ENCODE measurements at regions not wholly inside any gene's neighbourhood (a gene's known extent, or its start where the extent isn't known, plus 50 kb on each side); places are given as distances from the start of the nearest gene placed in this dataset.

DNA sequence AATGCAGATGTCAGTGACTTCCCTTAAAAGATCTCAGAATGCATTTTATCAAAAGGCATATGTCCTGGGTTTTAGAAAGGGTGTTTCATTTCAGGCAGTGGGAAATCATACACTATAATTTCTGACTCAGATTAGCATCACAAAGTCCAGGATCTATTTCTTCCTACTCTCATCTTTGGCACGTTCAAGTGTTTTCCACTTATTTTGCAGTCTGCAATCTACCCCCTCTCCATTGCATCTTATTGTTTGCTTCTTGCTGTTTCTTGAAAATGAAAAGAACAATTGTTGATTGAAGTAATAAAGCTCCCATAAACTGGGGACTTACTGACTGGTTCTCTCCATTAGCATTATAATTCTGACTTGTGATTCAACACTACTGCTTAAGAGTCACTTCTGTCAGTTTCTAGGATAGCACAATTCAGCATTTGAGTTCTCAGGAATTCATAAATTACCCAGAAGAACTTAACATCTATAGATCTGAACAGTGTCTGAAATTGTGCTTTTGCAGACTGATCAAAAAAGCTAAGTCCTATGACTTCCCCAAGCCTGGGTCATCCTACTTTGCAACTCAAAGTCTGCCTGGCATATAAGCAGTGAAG, 332.9 kb downstream of the RASEF start:
- Histone ChIP-seq H3K4me2 (no peak overlapping the region), H3K9me3 (no peaks in the 10 kb centered on the region), H3K4me1 (no peaks in the 10 kb centered on the region), H3K4me3 (no peak overlapping the region), H3K27ac (no peak overlapping the region)
- ChIA-PET POLR2A (no interaction called here), CTCF (no interaction called here)
- TF ChIP-seq MAFK (IDR thresholded peaks at IDR 0.05; ENCODE audit: partially characterized antibody) (no peak), MYC (IDR thresholded peaks at IDR 0.05; ENCODE audit: borderline replicate concordance, low read length) (no peak), SMC3 (IDR thresholded peaks at IDR 0.05) (no peak), POLR2AphosphoS2 (conservative IDR thresholded peaks at IDR 0.05; ENCODE audit: low read length) (no peak), HEYL (CRISPR knock-in tag; IDR thresholded peaks at IDR 0.05) (no peak), EHF (CRISPR knock-in tag; IDR thresholded peaks at IDR 0.05) (no peak), RNF2 (IDR thresholded peaks at IDR 0.05; ENCODE audit: borderline replicate concordance, low read depth) (no peak), CEBPB (IDR thresholded peaks at IDR 0.05) (no peak), FOSL2 (IDR thresholded peaks at IDR 0.05) (no peak), FOSL2 (CRISPR knock-in tag; IDR thresholded peaks at IDR 0.05) (no peak)
- TF ChIP-seq, protein P1, sequence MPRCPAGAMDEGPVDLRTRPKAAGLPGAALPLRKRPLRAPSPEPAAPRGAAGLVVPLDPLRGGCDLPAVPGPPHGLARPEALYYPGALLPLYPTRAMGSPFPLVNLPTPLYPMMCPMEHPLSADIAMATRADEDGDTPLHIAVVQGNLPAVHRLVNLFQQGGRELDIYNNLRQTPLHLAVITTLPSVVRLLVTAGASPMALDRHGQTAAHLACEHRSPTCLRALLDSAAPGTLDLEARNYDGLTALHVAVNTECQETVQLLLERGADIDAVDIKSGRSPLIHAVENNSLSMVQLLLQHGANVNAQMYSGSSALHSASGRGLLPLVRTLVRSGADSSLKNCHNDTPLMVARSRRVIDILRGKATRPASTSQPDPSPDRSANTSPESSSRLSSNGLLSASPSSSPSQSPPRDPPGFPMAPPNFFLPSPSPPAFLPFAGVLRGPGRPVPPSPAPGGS (IDR thresholded peaks at IDR 0.05) = no peak
- TF ChIP-seq, protein P2, sequence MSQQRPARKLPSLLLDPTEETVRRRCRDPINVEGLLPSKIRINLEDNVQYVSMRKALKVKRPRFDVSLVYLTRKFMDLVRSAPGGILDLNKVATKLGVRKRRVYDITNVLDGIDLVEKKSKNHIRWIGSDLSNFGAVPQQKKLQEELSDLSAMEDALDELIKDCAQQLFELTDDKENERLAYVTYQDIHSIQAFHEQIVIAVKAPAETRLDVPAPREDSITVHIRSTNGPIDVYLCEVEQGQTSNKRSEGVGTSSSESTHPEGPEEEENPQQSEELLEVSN (IDR thresholded peaks at IDR 0.05; ENCODE audit: borderline replicate concordance, low read depth) = no peak
- no peak for FAIRE-seq
- no peak for DNase-seq (ENCODE audit: low read depth in 1 of 2, low spot score in 1 of 2)
- 3% methylated on average over 1 of the region's 1 CpG for WGBS (ENCODE audit: missing lambda C conversion rate)
- no peak for ATAC-seq

DNA sequence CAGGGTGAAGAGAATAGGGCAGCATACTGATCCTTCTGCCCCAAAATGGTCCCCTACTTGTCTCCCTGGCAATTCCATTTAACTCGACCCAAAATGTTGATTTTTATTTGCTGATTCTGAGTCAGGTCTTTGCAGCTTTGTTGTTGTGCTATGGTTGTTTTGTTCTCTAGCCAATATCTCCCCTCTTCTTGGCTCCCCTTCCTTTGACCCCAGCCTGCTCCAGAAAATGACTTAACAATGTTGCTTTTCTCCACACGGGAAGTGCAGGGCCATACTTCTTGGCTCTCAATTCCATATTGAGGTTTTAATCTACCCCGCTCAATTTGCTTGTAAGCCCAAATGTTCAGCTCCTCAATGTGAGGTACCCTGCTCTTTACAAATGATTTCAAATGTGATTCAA, 330.0 kb downstream of the RASEF start:
- no peak for FAIRE-seq
- Histone ChIP-seq H3K9me3 (no peaks in the 10 kb centered on the region), H3K27ac (no peak overlapping the region), H3K4me1 (no peaks in the 10 kb centered on the region), H3K4me2 (no peak overlapping the region), H3K4me3 (no peak overlapping the region)
- no peak for ATAC-seq
- 30% methylated on average over 3 of the region's 3 CpGs for WGBS (ENCODE audit: missing lambda C conversion rate)
- no peak for DNase-seq (ENCODE audit: low read depth in 1 of 2, low spot score in 1 of 2)
- ChIA-PET CTCF (no interaction called here), POLR2A (no interaction called here)
- TF ChIP-seq JUNB (IDR thresholded peaks at IDR 0.05) = no peak
- TF ChIP-seq BHLHE40 (IDR thresholded peaks at IDR 0.05; ENCODE audit: low read depth, low read length) = no peak
- no peak for TF ChIP-seq HEYL (CRISPR knock-in tag; IDR thresholded peaks at IDR 0.05)
- TF ChIP-seq RCOR1 (IDR thresholded peaks at IDR 0.05; ENCODE audit: low read depth, low read length) = no peak
- TF ChIP-seq CHD4 (IDR thresholded peaks at IDR 0.05; ENCODE audit: borderline replicate concordance) = no peak
- TF ChIP-seq, protein P1 (IDR thresholded peaks at IDR 0.05) = no peak
- no peak for TF ChIP-seq ZFP36 (IDR thresholded peaks at IDR 0.05; ENCODE audit: borderline replicate concordance, partially characterized antibody)
- TF ChIP-seq FOXS1 (CRISPR knock-in tag; IDR thresholded peaks at IDR 0.05) = no peak

DNA sequence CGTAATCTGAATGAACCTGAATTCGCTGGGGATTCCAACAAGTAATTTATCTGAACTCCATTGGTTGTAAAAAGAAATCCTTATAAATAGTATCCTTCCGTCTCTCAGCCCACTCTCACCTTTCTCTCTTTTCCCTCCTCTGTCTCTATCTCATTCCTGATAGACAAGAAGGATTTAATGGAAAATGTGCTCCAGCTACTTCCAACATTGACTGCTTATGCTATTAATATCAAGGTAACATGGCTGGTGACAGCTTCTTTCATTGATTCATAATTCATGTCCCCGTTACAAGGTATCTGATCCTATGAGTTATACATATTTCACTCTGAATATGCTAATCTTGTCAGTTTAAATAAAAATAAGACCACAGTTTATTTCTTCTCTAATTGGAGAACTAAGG, 326.8 kb downstream of the RASEF start:
- TF ChIP-seq KDM5A (IDR thresholded peaks at IDR 0.05) (no peak), POLR2A (IDR thresholded peaks at IDR 0.05; ENCODE audit: low read length) (no peak), HOXA7 (CRISPR knock-in tag; IDR thresholded peaks at IDR 0.05) (no peak), ESRRA (IDR thresholded peaks at IDR 0.05; ENCODE audit: borderline replicate concordance, low read length) (no peak), RCOR1 (IDR thresholded peaks at IDR 0.05; ENCODE audit: low read depth, low read length) (no peak), FOXS1 (CRISPR knock-in tag; IDR thresholded peaks at IDR 0.05) (no peak), CBX8 (IDR thresholded peaks at IDR 0.05) (no peak), ZSCAN20 (CRISPR knock-in tag; IDR thresholded peaks at IDR 0.05) (no peak), CHD2 (IDR thresholded peaks at IDR 0.05; ENCODE audit: low read length, partially characterized antibody) (no peak), JUN (IDR thresholded peaks at IDR 0.05) (no peak), SREBF2 (IDR thresholded peaks at IDR 0.05) (no peak), EP300 (IDR thresholded peaks at IDR 0.05) (no peak)
- Histone ChIP-seq H3K27ac (no peak overlapping the region), H3K4me2 (no peak overlapping the region), H3K4me3 (no peak overlapping the region), H3K9me3 (no peaks in the 10 kb centered on the region), H3K4me1 (no peaks in the 10 kb centered on the region)
- no peak for FAIRE-seq
- DNase-seq (ENCODE audit: low read depth in 1 of 2, low spot score in 1 of 2) = no peak
- no peak for ATAC-seq
- ChIA-PET CTCF (no interaction called here), POLR2A (no interaction called here)
- WGBS (ENCODE audit: missing lambda C conversion rate) = 42% methylated on average over 4 of the region's 4 CpGs

Data from A549 (cell line).